Activated CD8-positive, alpha-beta T cell treated with anti-CD3 and anti-CD28 coated beads, Interleukin-2, amount 10 ng/mL, durations not matched to agents 7 days and 5 days (primary cell): ENCODE measurements at regions not wholly inside any gene's neighbourhood (a gene's known extent, or its start where the extent isn't known, plus 50 kb on each side); places are given as distances from the start of the nearest gene placed in this dataset.
"Not testable (repeated sequence)": the region's sequence is repeated elsewhere in the genome, so short reads cannot be mapped to it uniquely, and the experiment has no call there.

ENCODE experiments used
- ATAC-seq: fragments of 150-1000 bp; cut with Tn5 transposase; one replicate; pipeline ENCODE4 v1.10.0; 2021; ENCODE audit warnings: moderate library complexity
- CTCF ChIA-PET: fragments of 350-600 bp; sonication (Branson Sonifier 250); formaldehyde crosslinking; loops from one replicate; lab custom pipeline; 2021; ENCODE audit warnings: antibody characterized with exemption; lab: Charles Lee
- POLR2A ChIA-PET: fragments of 350-600 bp; sonication (Branson Sonifier 250); formaldehyde crosslinking; loops from one replicate; lab custom pipeline; 2021; ENCODE audit warnings: antibody characterized with exemption; lab: Charles Lee
- DNase-seq: peaks from one replicate; pipeline ENCODE4 v3.0.0-alpha.2; 2020
- H3K27ac Mint-ChIP-seq: one replicate; pipeline ENCODE4 v1.8.0; 2021; ENCODE audit warnings: mild to moderate bottlenecking, mixed read lengths
- H3K27me3 Mint-ChIP-seq: one replicate; pipeline ENCODE4 v1.8.0; 2021; ENCODE audit warnings: low read depth, mixed read lengths
- H3K36me3 Mint-ChIP-seq: one replicate; pipeline ENCODE4 v1.8.0; 2021; ENCODE audit warnings: low read depth, mixed read lengths
- H3K4me1 Mint-ChIP-seq: one replicate; pipeline ENCODE4 v1.8.0; 2021; ENCODE audit warnings: low read depth, mixed read lengths
- H3K4me3 Mint-ChIP-seq: one replicate; pipeline ENCODE4 v1.8.0; 2021; ENCODE audit warnings: mild to moderate bottlenecking, mixed read lengths
- H3K9me3 Mint-ChIP-seq: one replicate; pipeline ENCODE4 v1.8.0; 2022; ENCODE audit warnings: mixed read lengths; ENCODE audit not compliant: insufficient read depth

DNA sequence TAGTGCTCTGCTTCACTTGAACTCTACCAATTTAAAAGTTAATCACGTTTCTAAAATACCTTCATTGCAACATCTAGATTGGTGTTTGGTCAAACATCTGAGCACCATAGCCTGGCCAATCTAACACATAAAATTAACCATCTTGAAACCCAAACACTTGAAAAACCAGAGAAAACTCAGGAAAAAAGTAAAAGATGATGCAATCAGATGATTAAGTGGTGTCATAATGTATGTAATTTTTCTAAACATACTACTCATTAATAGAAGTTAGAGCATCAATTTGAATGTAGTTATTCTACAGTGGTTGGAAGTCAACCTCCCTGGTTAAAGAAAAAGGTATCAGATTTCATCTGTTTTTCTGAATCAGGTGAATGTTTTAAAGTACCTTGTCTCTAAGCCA lies 228.6 kb upstream of the ID4 start:
- ChIA-PET CTCF (no interaction called here), POLR2A (no interaction called here)
- Mint-ChIP-seq H3K27ac (no peak overlapping the region), H3K4me1 (no peaks in the 10 kb centered on the region), H3K4me3 (no peak overlapping the region), H3K27me3 (no peaks in the 10 kb centered on the region), H3K9me3 (peaks cover 14% of the 10 kb centered on the region), H3K36me3 (no peaks in the 10 kb centered on the region)
- no peak for ATAC-seq
- DNase-seq = no peak

DNA sequence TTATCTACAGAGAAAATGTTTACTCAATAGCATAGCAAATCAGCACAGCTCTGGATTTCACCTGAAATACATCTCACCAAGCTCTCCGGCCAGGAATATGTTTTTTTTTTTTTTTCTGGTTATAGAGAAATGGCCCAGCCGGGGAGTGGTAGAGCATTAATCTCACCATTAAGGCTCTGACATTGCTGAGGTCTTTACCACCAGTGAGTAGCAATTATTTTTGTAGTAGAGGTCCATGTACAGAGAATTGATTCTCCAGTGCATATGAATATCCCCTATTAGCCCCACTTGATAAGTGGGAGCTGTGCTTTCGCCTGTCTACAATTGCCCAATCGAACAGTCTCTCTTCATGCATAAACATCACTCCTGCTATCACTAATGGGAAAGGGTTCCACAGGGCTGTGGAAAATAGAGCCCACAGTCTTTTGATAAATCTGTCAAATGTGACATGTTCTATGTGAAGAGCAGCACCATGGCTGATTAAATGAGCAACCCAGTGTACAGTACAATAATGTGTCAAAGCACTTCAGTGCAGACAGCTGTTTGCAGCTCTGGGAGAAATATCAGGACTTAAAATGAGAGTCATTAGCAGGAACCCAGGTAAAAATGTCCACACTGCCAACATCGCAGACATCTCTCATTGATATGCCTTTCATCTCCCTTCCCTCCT lies 227.1 kb upstream of the ID4 start:
- no peak overlapping the region for H3K4me3 Mint-ChIP-seq
- no peaks in the 10 kb centered on the region for H3K27me3 Mint-ChIP-seq
- no peaks in the 10 kb centered on the region for H3K4me1 Mint-ChIP-seq
- no peak overlapping the region for H3K27ac Mint-ChIP-seq
- ATAC-seq = no peak
- H3K36me3 Mint-ChIP-seq = no peaks in the 10 kb centered on the region
- ChIA-PET CTCF (no interaction called here), POLR2A (no interaction called here)
- no peak for DNase-seq
- H3K9me3 Mint-ChIP-seq = peaks cover 16% of the 10 kb centered on the region

DNA sequence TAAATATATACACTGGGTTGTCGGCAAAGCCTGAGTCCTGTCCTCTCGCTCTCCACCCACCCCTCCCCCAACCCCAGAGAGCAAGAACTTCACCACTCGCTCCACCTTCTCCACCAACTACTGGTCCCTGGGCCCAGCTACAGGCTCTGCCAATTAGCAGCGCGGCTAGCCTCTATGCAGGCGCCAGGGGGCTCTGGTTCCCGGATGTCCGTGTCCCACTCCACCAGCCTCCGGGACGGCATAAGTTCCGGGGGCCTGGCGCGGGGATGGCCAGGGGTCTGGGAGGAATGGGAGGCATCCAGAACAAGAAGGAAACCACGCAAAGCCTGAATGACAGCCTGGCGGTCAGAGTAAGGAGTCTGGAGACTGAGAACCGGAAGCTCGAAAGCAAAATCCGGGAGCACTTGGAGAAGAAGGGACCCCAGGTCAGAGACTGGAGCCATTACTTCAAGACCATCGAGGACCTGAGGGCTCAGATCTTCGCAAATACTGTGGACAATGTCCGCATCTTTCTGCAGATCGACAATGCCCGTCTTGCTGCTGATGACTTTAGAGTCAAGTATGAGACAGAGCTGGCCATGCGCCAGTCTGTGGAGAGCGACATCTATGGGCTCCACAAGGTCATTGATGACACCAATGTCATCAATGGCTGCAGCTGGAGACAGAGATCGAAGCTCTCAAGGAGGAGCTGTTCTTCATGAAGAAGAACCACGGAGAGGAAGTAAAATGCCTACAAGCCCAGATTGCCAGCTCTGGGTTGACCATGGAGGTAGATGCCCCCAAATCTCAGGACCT lies 224.3 kb upstream of the ID4 start:
- DNase-seq, H3K27me3 Mint-ChIP-seq, H3K4me3 Mint-ChIP-seq, H3K27ac Mint-ChIP-seq, CTCF ChIA-PET, H3K36me3 Mint-ChIP-seq, POLR2A ChIA-PET, H3K4me1 Mint-ChIP-seq, H3K9me3 Mint-ChIP-seq, ATAC-seq: not testable (repeated sequence)

DNA sequence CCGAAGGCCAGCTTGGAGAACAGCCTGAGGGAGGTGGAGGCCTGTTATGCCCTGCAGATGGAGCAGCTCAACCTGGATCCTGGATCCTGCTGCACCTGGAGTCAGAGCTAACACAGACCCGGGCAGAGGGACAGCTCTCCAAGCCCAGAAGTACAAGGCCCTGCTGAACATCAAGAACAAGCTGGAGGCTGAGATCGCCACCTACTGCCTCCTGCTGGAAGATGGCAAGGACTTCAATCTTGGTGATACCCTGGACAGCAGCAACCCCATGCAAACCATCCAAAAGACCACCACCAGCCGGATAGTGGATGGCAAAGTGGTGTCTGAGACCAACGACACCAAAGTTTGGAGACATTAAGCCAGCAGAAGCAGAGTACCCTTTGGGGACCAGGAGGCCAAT lies 223.5 kb upstream of the ID4 start:
- Mint-ChIP-seq H3K9me3 (peaks cover 11% of the 10 kb centered on the region), H3K4me3 (no peak overlapping the region), H3K27ac (no peak overlapping the region), H3K27me3 (no peaks in the 10 kb centered on the region), H3K4me1 (no peaks in the 10 kb centered on the region), H3K36me3 (no peaks in the 10 kb centered on the region)
- ChIA-PET CTCF (no interaction called here), POLR2A (no interaction called here)
- ATAC-seq (no peak), DNase-seq (no peak)

DNA sequence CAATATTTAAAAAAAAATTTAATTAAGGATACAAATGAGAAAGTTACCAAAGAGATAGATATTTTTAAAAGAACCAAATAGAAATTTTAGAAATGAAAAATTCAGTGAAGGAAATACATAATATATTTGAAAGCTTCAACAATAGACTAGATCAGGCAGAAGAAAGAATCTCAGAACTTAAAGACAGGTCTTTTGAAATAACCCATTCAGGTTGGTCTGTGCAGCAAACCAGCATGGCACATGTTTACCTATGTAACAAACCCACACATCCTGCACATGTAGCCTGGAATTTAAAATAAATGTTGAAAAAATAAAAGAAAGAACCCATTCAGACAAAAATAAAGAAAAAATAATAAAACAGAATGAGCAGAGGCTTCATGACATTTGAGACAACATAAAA lies 221.1 kb upstream of the ID4 start:
- CTCF ChIA-PET = no interaction called here
- no peak for DNase-seq
- POLR2A ChIA-PET = no interaction called here
- ATAC-seq = no peak
- Mint-ChIP-seq H3K36me3 (no peaks in the 10 kb centered on the region), H3K4me1 (no peaks in the 10 kb centered on the region), H3K27me3 (no peaks in the 10 kb centered on the region), H3K4me3 (no peak overlapping the region), H3K9me3 (peaks cover 11% of the 10 kb centered on the region), H3K27ac (no peak overlapping the region)

DNA sequence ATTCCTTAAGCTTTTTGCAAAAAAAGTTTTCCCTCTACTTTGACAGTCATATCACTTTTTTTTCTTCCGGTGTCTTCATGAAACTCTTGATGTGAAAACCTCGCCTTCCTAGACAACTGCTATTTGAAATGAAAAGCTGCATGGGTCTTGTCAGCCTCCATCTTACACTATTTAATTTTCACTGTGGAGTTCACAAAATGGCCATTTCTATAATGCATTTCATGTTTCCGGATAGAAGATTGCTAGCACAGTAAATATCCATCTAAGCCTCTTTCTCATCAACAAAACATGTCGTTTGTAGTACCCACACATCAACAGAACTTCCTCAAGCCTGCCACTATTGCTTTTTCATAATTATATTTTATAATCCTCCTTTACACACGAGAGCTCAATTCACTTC lies 204.9 kb upstream of the ID4 start:
- CTCF ChIA-PET = no interaction called here
- H3K27ac Mint-ChIP-seq = no peak overlapping the region
- no peak for ATAC-seq

DNA sequence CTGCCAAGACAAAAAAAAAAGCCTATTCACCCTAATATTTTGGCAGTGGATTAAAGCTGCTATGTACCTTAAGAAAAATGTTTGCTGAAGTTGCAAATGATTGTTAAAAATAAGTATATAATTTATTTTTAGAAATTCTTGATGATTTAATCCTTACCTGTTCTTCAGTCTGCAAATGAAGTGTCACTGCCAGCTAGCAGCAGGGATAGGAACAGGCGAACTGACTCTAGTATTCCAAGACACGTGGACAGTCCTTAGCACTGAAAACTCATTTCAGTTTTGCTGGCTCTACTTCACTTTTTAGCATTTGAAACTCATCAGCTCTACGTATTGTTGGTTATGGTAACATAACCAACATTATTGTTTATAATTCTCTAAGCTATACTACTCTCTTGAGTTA lies 204.4 kb upstream of the ID4 start:
- Mint-ChIP-seq H3K27ac (no peak overlapping the region), H3K36me3 (no peaks in the 10 kb centered on the region), H3K27me3 (no peaks in the 10 kb centered on the region), H3K4me1 (no peaks in the 10 kb centered on the region), H3K4me3 (no peak overlapping the region), H3K9me3 (no peaks in the 10 kb centered on the region)
- ChIA-PET POLR2A (no interaction called here), CTCF (no interaction called here)
- DNase-seq (no peak), ATAC-seq (no peak)

More for the DNA sequence above, 204.9 kb upstream of the ID4 start:
- H3K27me3 Mint-ChIP-seq = no peaks in the 10 kb centered on the region
- no peaks in the 10 kb centered on the region for H3K36me3 Mint-ChIP-seq
- no peaks in the 10 kb centered on the region for H3K9me3 Mint-ChIP-seq
- no peak overlapping the region for H3K4me3 Mint-ChIP-seq
- DNase-seq = no peak
- H3K4me1 Mint-ChIP-seq = no peaks in the 10 kb centered on the region
- POLR2A ChIA-PET = no interaction called here

DNA sequence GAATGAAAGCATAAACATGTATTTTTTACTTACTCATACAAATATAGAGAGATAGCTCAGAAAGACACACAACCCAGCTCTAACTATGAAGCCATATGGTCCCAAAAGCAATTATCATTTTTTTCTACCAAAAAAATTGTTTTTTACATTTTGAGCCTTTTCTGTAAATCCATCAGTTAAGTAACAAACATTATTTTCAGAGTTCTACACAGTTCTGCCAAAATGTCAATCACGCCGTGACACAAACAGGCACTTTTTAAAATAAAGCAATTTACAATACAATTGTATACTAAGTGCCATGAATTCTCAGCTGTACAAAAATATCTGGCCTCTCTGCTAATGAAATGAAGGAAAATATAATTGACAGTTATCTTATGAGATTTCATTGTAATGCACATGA lies 201.4 kb upstream of the ID4 start:
- ChIA-PET CTCF (no interaction called here), POLR2A (no interaction called here)
- no peaks in the 10 kb centered on the region for H3K36me3 Mint-ChIP-seq
- peaks cover 4% of the 10 kb centered on the region for H3K9me3 Mint-ChIP-seq
- no peaks in the 10 kb centered on the region for H3K27me3 Mint-ChIP-seq
- DNase-seq (no peak), ATAC-seq (no peak)
- H3K4me1 Mint-ChIP-seq = no peaks in the 10 kb centered on the region
- no peak overlapping the region for H3K4me3 Mint-ChIP-seq
- H3K27ac Mint-ChIP-seq = no peak overlapping the region

DNA sequence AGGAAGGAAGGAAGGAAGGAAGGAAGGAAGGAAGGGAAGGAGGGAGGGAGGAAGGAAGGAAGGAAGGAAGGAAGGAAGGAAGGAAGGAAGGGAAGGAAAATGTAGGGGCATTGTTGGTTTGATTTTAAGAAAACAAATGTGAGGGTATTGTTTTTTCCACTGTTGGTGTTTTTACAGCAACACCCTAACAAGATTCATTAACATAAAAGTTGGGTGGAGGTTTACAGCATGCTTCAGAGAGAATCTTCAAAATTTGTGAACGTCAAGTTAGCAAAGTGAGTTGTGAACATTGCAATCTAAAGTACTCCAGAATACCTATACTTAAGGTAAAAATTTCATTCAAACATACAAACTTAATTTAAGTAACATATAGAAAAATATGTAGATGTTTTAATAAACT lies 200.2 kb upstream of the ID4 start:
- ChIA-PET POLR2A (no interaction called here), CTCF (no interaction called here)
- peaks cover 4% of the 10 kb centered on the region for H3K9me3 Mint-ChIP-seq
- DNase-seq = no peak
- no peak for ATAC-seq
- H3K4me1 Mint-ChIP-seq = no peaks in the 10 kb centered on the region
- H3K36me3 Mint-ChIP-seq = no peaks in the 10 kb centered on the region
- no peaks in the 10 kb centered on the region for H3K27me3 Mint-ChIP-seq
- no peak overlapping the region for H3K4me3 Mint-ChIP-seq
- H3K27ac Mint-ChIP-seq = no peak overlapping the region

DNA sequence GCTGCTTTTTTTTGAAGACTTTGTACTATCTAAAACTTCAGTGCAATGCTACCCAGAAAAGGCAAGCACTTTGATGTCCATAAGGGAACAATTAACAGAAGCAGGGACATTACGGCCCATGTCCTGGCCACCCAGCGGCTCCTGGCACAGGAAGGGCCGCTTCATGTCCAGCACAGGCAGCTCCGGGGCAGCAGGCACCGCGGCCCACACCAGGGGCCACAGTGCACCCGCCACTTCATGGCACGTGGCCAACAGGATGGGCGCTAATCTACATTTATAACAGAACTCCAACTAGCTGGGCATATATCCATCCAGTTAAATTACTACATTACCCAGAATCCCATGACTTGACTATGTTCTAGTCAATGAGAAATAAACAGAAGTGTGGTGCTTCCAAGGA lies 198.2 kb upstream of the ID4 start:
- ChIA-PET CTCF (no interaction called here), POLR2A (no interaction called here)
- H3K4me3 Mint-ChIP-seq = no peak overlapping the region
- H3K9me3 Mint-ChIP-seq = peaks cover 4% of the 10 kb centered on the region
- ATAC-seq = no peak
- H3K4me1 Mint-ChIP-seq = no peaks in the 10 kb centered on the region
- H3K27me3 Mint-ChIP-seq = no peaks in the 10 kb centered on the region
- no peak overlapping the region for H3K27ac Mint-ChIP-seq
- H3K36me3 Mint-ChIP-seq = no peaks in the 10 kb centered on the region
- no peak for DNase-seq

DNA sequence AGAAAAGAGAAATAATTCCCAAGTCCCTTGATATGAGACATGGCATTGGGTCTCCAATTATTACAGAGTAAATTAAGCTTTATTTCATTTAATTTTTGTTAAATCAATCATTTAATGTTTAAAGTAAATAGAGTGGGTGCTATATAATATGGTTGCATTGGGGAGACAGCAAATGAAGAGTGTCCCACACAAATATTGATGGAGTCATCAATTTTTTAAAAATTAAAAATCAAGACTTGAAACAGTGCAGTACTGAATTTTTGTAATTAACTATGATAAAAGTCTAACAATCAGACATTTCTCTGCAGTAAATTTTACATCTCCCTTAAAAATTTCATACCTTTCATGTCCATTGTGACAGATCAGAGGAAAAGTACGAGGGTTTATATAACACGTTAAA lies 193.9 kb upstream of the ID4 start:
- ATAC-seq (no peak), DNase-seq (no peak)
- Mint-ChIP-seq H3K27ac (no peak overlapping the region), H3K4me3 (no peak overlapping the region), H3K27me3 (no peaks in the 10 kb centered on the region), H3K36me3 (no peaks in the 10 kb centered on the region), H3K4me1 (no peaks in the 10 kb centered on the region), H3K9me3 (peaks cover 6% of the 10 kb centered on the region)
- ChIA-PET CTCF (no interaction called here), POLR2A (no interaction called here)

DNA sequence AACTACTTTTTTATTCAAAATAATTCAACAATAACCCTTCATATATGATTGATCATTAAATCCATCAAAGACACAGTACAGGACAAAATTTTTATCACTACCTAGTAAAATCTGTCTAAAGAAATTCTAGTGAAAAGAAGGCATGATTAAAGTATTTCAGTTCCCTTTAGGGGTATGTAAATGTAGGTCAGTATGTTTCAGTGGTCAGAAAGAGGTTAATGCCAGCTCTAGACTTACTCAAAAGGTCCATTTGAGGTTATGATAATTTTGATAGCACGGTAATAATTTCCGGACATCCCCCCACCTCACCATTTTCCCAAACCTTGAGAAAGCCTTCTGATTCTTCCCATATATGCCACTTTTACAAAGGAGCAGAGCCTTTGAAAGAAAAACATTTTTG lies 193.5 kb upstream of the ID4 start:
- POLR2A ChIA-PET = no interaction called here
- DNase-seq = no peak

More for the DNA sequence above, 193.5 kb upstream of the ID4 start:
- CTCF ChIA-PET = no interaction called here
- Mint-ChIP-seq H3K36me3 (no peaks in the 10 kb centered on the region), H3K27ac (no peak overlapping the region), H3K4me1 (no peaks in the 10 kb centered on the region), H3K4me3 (no peak overlapping the region), H3K9me3 (peaks cover 3% of the 10 kb centered on the region), H3K27me3 (no peaks in the 10 kb centered on the region)
- no peak for ATAC-seq
